ENCODE measurements at regions not wholly inside any gene's neighbourhood (a gene's known extent, or its start where the extent isn't known, plus 50 kb on each side); places are given as distances from the start of the nearest gene placed in this dataset.

- Histone ChIP-seq H3K4me3 (replicated peaks; ENCODE audit: insufficient read depth, low read length) (no peak overlapping the region), H3K27ac (replicated peaks) (no peak overlapping the region), H3K27me3 (ENCODE audit: insufficient read depth, poor library complexity, severe bottlenecking) (no peaks in the 10 kb centered on the region)
- DNase-seq (ENCODE audit: low read depth in 1 of 2, low spot score in 1 of 2) = no peak
- TF ChIP-seq GABPA (IDR thresholded peaks at IDR 0.05; ENCODE audit: low read depth) (no peak), SPI1 (IDR thresholded peaks at IDR 0.05; ENCODE audit: borderline replicate concordance, low read depth) (no peak), POLR2AphosphoS5 (IDR thresholded peaks at IDR 0.05; ENCODE audit: low read depth) (no peak), REST (IDR thresholded peaks at IDR 0.05; ENCODE audit: insufficient replicate concordance, low read depth) (no peak), CTCF (IDR thresholded peaks at IDR 0.05; ENCODE audit: insufficient read depth, low read length) (no peak)
These were observed 441.7 kb downstream of the PRDM2 start for GRCh38 chr1:14141656-14142055.

- H3K27ac ChIP-seq (replicated peaks) = no peak overlapping the region
- H3K4me3 ChIP-seq (replicated peaks; ENCODE audit: insufficient read depth, low read length) = no peak overlapping the region
- no peaks in the 10 kb centered on the region for H3K27me3 ChIP-seq (ENCODE audit: insufficient read depth, poor library complexity, severe bottlenecking)
- no peak for DNase-seq (ENCODE audit: low read depth in 1 of 2, low spot score in 1 of 2)
- TF ChIP-seq GABPA (IDR thresholded peaks at IDR 0.05; ENCODE audit: low read depth) = no peak
- no peak for TF ChIP-seq REST (IDR thresholded peaks at IDR 0.05; ENCODE audit: insufficient replicate concordance, low read depth)
- TF ChIP-seq CTCF (IDR thresholded peaks at IDR 0.05; ENCODE audit: insufficient read depth, low read length) = no peak
- TF ChIP-seq SPI1 (IDR thresholded peaks at IDR 0.05; ENCODE audit: borderline replicate concordance, low read depth) = no peak
- no peak for TF ChIP-seq POLR2AphosphoS5 (IDR thresholded peaks at IDR 0.05; ENCODE audit: low read depth)
These were observed 442.6 kb downstream of the PRDM2 start for GRCh38 chr1:14142397-14143100.

- no peak for TF ChIP-seq CTCF (IDR thresholded peaks at IDR 0.05; ENCODE audit: insufficient read depth, low read length)
- TF ChIP-seq GABPA (IDR thresholded peaks at IDR 0.05; ENCODE audit: low read depth) = no peak
- H3K27ac ChIP-seq (replicated peaks) = no peak overlapping the region
- H3K27me3 ChIP-seq (ENCODE audit: insufficient read depth, poor library complexity, severe bottlenecking) = no peaks in the 10 kb centered on the region
- H3K4me3 ChIP-seq (replicated peaks; ENCODE audit: insufficient read depth, low read length) = no peak overlapping the region
- no peak for DNase-seq (ENCODE audit: low read depth in 1 of 2, low spot score in 1 of 2)
These were observed 443.8 kb downstream of the PRDM2 start for GRCh38 chr1:14143777-14144176.

GRCh38 chr1:14148526-14148925 lies 448.5 kb downstream of the PRDM2 start:
- Histone ChIP-seq H3K27ac (replicated peaks) (no peak overlapping the region), H3K4me3 (replicated peaks; ENCODE audit: insufficient read depth, low read length) (no peak overlapping the region), H3K27me3 (ENCODE audit: insufficient read depth, poor library complexity, severe bottlenecking) (no peaks in the 10 kb centered on the region)
- TF ChIP-seq CTCF (IDR thresholded peaks at IDR 0.05; ENCODE audit: insufficient read depth, low read length) (no peak), GABPA (IDR thresholded peaks at IDR 0.05; ENCODE audit: low read depth) (no peak), SPI1 (IDR thresholded peaks at IDR 0.05; ENCODE audit: borderline replicate concordance, low read depth) (no peak), POLR2AphosphoS5 (IDR thresholded peaks at IDR 0.05; ENCODE audit: low read depth) (no peak), REST (IDR thresholded peaks at IDR 0.05; ENCODE audit: insufficient replicate concordance, low read depth) (no peak)
- DNase-seq (ENCODE audit: low read depth in 1 of 2, low spot score in 1 of 2) = no peak
